Type B pancreatic cell (in vitro differentiated cells): ENCODE measurements at regions not wholly inside any gene's neighbourhood (a gene's known extent, or its start where the extent isn't known, plus 50 kb on each side); places are given as distances from the start of the nearest gene placed in this dataset.

ENCODE experiments used
- DNase-seq: peaks from one replicate; pipeline ENCODE4 v3.0.0; 2021; ENCODE audit warnings: mixed read lengths; ENCODE audit not compliant: unreplicated experiment; ENCODE audit errors: extremely low spot score
- H3K27ac Mint-ChIP-seq: 2 replicates; pipeline ENCODE4 v1.8.0; 2021; ENCODE audit warnings: mild to moderate bottlenecking, mixed read lengths
- H3K27me3 Mint-ChIP-seq: 2 replicates; pipeline ENCODE4 v1.8.0; 2021; ENCODE audit warnings: mixed read lengths
- H3K36me3 Mint-ChIP-seq: 2 replicates; pipeline ENCODE4 v1.8.0; 2021; ENCODE audit warnings: mixed read lengths
- H3K4me1 Mint-ChIP-seq: one replicate; pipeline ENCODE4 v1.8.0; 2021; ENCODE audit warnings: mixed read lengths; ENCODE audit not compliant: unreplicated experiment
- H3K4me3 Mint-ChIP-seq: 2 replicates; pipeline ENCODE4 v1.8.0; 2021; ENCODE audit warnings: mild to moderate bottlenecking, mixed read lengths
- H3K9me3 Mint-ChIP-seq: 2 replicates; pipeline ENCODE4 v1.8.0; 2021; ENCODE audit warnings: mixed read lengths
- CTCF ChIP-seq: fragments of 200-600 bp; sonication (generic); conservative IDR thresholded peaks from 2 replicates; pipeline ENCODE4 v1.5.0; 2021; ENCODE audit warnings: antibody characterized with exemption, mild to moderate bottlenecking

- peaks cover 11% of the 10 kb centered on the region for H3K27me3 Mint-ChIP-seq
- no peak for TF ChIP-seq CTCF
- peaks cover 3% of the 10 kb centered on the region for H3K36me3 Mint-ChIP-seq
- H3K4me3 Mint-ChIP-seq: no peak overlapping the region
- no peak for DNase-seq
- no peaks in the 10 kb centered on the region for H3K9me3 Mint-ChIP-seq
- H3K4me1 Mint-ChIP-seq: peaks cover 4% of the 10 kb centered on the region
- H3K27ac Mint-ChIP-seq: no peak overlapping the region
These were observed 370.2 kb upstream of the SASH1 start for GRCh38 chr6:147972448-147972847.

DNA sequence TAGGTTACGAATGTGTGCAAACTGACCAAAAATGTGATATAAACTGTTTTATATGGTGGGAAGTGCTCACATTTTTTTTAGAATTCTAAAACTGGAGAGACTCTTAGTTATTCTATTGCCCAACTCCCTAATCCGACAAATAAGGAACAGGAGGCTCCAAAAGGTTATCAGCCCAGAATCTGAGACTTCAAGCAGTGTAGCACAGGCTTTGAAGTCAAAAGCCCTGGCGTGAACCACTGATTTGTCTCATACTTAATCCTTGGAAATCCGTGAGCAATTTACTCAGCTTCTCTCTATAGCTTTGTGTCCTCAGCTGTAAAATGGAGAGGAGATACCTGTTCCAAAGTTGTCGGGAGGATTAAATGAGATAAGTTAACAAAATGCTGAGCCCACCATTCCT lies 368.8 kb upstream of the SASH1 start:
- Mint-ChIP-seq H3K9me3 (no peaks in the 10 kb centered on the region), H3K27me3 (peaks cover 14% of the 10 kb centered on the region), H3K27ac (no peak overlapping the region), H3K4me3 (no peak overlapping the region), H3K36me3 (no peaks in the 10 kb centered on the region), H3K4me1 (peaks cover 4% of the 10 kb centered on the region)
- no peak for TF ChIP-seq CTCF
- DNase-seq: no peak

DNA sequence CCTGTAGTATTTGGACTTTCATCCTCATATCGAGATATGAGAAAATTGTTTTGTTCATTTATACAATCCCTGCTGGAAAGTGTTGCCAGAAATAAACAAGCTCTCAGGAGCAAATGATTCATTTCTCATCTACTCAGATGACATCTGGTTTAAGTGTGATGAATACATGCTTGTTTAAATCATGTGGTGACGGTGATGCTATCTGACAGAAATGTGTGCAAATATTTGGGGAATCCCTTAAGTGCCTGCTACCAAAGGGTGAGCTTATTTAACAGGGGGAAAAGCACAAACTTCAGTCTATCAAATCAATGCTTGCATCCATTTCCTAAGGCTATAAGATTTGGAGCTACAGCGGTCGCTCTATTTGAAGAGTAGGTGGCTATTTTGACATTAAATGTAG lies 368.3 kb upstream of the SASH1 start:
- H3K36me3 Mint-ChIP-seq: no peaks in the 10 kb centered on the region
- H3K4me1 Mint-ChIP-seq: peaks cover 4% of the 10 kb centered on the region
- no peak overlapping the region for H3K27ac Mint-ChIP-seq
- H3K4me3 Mint-ChIP-seq: no peak overlapping the region
- TF ChIP-seq CTCF: no peak
- DNase-seq: no peak
- H3K27me3 Mint-ChIP-seq: peaks cover 14% of the 10 kb centered on the region
- no peaks in the 10 kb centered on the region for H3K9me3 Mint-ChIP-seq

- DNase-seq: no peak
- no peak for TF ChIP-seq CTCF
- peaks cover 4% of the 10 kb centered on the region for H3K4me1 Mint-ChIP-seq
- no peak overlapping the region for H3K27ac Mint-ChIP-seq
- H3K9me3 Mint-ChIP-seq: no peaks in the 10 kb centered on the region
- H3K36me3 Mint-ChIP-seq: no peaks in the 10 kb centered on the region
- peaks cover 14% of the 10 kb centered on the region for H3K27me3 Mint-ChIP-seq
- H3K4me3 Mint-ChIP-seq: no peak overlapping the region
These were observed 364.7 kb upstream of the SASH1 start for GRCh38 chr6:147977851-147978465.

DNA sequence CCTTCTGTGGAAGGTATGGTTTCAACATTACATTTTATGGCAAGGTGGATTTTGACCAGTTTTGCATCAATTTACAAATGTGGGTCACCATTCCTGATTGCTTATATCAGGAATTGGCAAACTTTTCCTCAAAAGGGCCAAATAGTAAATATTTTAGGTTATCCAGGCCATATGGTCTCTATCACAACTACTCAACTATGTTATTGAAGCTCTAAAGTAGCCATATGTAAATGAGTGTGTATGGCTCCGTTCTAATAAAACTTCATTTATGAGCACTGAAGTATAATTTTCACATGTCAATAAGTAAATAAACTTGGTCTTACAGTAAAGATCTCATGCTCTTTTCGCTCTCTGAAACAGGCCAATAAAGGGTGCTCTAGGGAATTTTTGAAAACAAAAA lies 362.7 kb upstream of the SASH1 start:
- DNase-seq: no peak
- Mint-ChIP-seq H3K9me3 (no peaks in the 10 kb centered on the region), H3K27me3 (peaks cover 7% of the 10 kb centered on the region), H3K4me1 (peaks cover 13% of the 10 kb centered on the region), H3K27ac (no peak overlapping the region), H3K4me3 (no peak overlapping the region), H3K36me3 (no peaks in the 10 kb centered on the region)
- no peak for TF ChIP-seq CTCF
